Spleen (tissue), 7 donors: ENCODE measurements at regions not wholly inside any gene's neighbourhood (a gene's known extent, or its start where the extent isn't known, plus 50 kb on each side); places are given as distances from the start of the nearest gene placed in this dataset.

Experiments used
- CTCF ChIP-seq, 11 experiments: fragments of 200-600 bp in 7 of 11; fragments of 450-650 bp in 4 of 11; sonication (generic) in 4 of 11; IDR thresholded peaks in 8 of 11; conservative IDR thresholded peaks in 3 of 11; 1 replicate in 7 of 11; 2 replicates in 4 of 11; pipeline versions ENCODE4 v1.4.0 to v1.8.0; 2016 to 2021; ENCODE audit warnings: antibody characterized with exemption in 11 of 11, inconsistent platforms in 4 of 11, mild to moderate bottlenecking in 1 of 11
- POLR2A ChIP-seq, 3 donors: fragments of 450-650 bp; IDR thresholded peaks; one replicate each; pipeline ENCODE4 v1.5.1; 2017; ENCODE audit warnings: antibody characterized with exemption in 3 of 3, mild to moderate bottlenecking in 1 of 3
- POLR2AphosphoS5 ChIP-seq, 3 donors: sonication (generic); formaldehyde crosslinking; IDR thresholded peaks; one replicate each; pipeline ENCODE4 v1.5.1; 2017; ENCODE audit warnings: antibody characterized with exemption in 3 of 3
- donor health status: DM: no; HTN: no; CAD: no; lungs with moderate emphysema.
- donor health status: DM: no; HTN: no; CAD: no.
- donor health status: DM: no; HTN: no; CAD: no.

GRCh38 chr6:129966125-129966524, 52.3 kb upstream of the L3MBTL3 start:
- TF ChIP-seq POLR2A (IDR thresholded peaks at IDR 0.05) (no peak), CTCF (IDR thresholded peaks at IDR 0.05 in 8 of 11, conservative IDR thresholded peaks at IDR 0.05 in 3 of 11) (no peak), POLR2AphosphoS5 (IDR thresholded peaks at IDR 0.05) (no peak)
